NB4 (cell line): ENCODE measurements at regions not wholly inside any gene's neighbourhood (a gene's known extent, or its start where the extent isn't known, plus 50 kb on each side); places are given as distances from the start of the nearest gene placed in this dataset.

ENCODE experiments used
- CTCF ChIP-seq: IDR thresholded peaks from one replicate; pipeline ENCODE4 v1.5.1; 2012; ENCODE audit warnings: low read depth, low read length
- MAX ChIP-seq: IDR thresholded peaks from 2 replicates; pipeline ENCODE4 v1.6.1; 2011; ENCODE audit warnings: low read depth, low read length
- MYC ChIP-seq: IDR thresholded peaks from 2 replicates; pipeline ENCODE4 v1.6.1; 2011; ENCODE audit warnings: low read depth, low read length
- POLR2A ChIP-seq: IDR thresholded peaks from 2 replicates; pipeline ENCODE4 v1.6.1; 2011; ENCODE audit warnings: mild to moderate bottlenecking; ENCODE audit not compliant: insufficient read length; ENCODE audit errors: extremely low read depth

- TF ChIP-seq CTCF: no peak
- no peak for TF ChIP-seq POLR2A
- no peak for TF ChIP-seq MAX
- TF ChIP-seq MYC: no peak
Observed at GRCh38 chr12:89870413-89871184, 162.0 kb upstream of the ATP2B1 start.
